KMS-11 (cell line): ENCODE measurements at regions not wholly inside any gene's neighbourhood (a gene's known extent, or its start where the extent isn't known, plus 50 kb on each side); places are given as distances from the start of the nearest gene placed in this dataset.

Experiments
- H2AFZ ChIP-seq: fragments of 200-600 bp; sonication (generic); 2 replicates; pipeline ENCODE4 v1.6.1; 2016; ENCODE audit warnings: antibody characterized with exemption, mixed run types, low read depth
- H3K27ac ChIP-seq: fragments of 200-600 bp; sonication (generic); 2 replicates; pipeline ENCODE4 v1.6.1; 2016; ENCODE audit warnings: mild to moderate bottlenecking, mixed run types
- H3K27me3 ChIP-seq: fragments of 200-600 bp; sonication (generic); 2 replicates; pipeline ENCODE4 v1.6.1; 2017; ENCODE audit warnings: mild to moderate bottlenecking, low read depth, mixed run types, moderate library complexity; ENCODE audit not compliant: insufficient read depth
- H3K36me3 ChIP-seq: fragments of 200-600 bp; sonication (generic); 2 replicates; pipeline ENCODE4 v1.6.1; 2017; ENCODE audit warnings: mild to moderate bottlenecking, mixed run types; ENCODE audit not compliant: insufficient read depth
- H3K4me1 ChIP-seq: fragments of 200-600 bp; sonication (generic); 2 replicates; pipeline ENCODE4 v1.6.1; 2016; ENCODE audit warnings: mild to moderate bottlenecking, low read depth, mixed run types; ENCODE audit not compliant: poor library complexity, severe bottlenecking
- H3K4me2 ChIP-seq: fragments of 200-600 bp; sonication (generic); 2 replicates; pipeline ENCODE4 v1.7.0; 2016; ENCODE audit warnings: mild to moderate bottlenecking, mixed run types
- H3K4me3 ChIP-seq: fragments of 200-600 bp; sonication (generic); IDR thresholded peaks from 2 replicates; pipeline ENCODE4 v1.6.1; 2017; ENCODE audit warnings: low read depth, low read length, mixed read lengths; ENCODE audit not compliant: insufficient read depth
- H3K79me2 ChIP-seq: fragments of 200-600 bp; sonication (generic); 2 replicates; pipeline ENCODE4 v1.6.1; 2016; ENCODE audit warnings: low read depth, mixed run types; ENCODE audit not compliant: insufficient read depth
- H3K9ac ChIP-seq: fragments of 200-600 bp; sonication (generic); 2 replicates; pipeline ENCODE4 v1.6.1; 2016; ENCODE audit warnings: mild to moderate bottlenecking, mixed run types
- H4K20me1 ChIP-seq: fragments of 200-600 bp; sonication (generic); 2 replicates; pipeline ENCODE4 v1.6.1; 2016; ENCODE audit warnings: mild to moderate bottlenecking, mixed run types; ENCODE audit not compliant: insufficient read depth
- TF ChIP-seq, protein P1 (sequence below): fragments of 200-600 bp; sonication (generic); conservative IDR thresholded peaks from 2 replicates; pipeline ENCODE4 v1.6.1; 2017; ENCODE audit warnings: low read depth, mild to moderate bottlenecking, antibody characterized with exemption, low read length, moderate library complexity, mixed read lengths

- TF ChIP-seq, protein P1, sequence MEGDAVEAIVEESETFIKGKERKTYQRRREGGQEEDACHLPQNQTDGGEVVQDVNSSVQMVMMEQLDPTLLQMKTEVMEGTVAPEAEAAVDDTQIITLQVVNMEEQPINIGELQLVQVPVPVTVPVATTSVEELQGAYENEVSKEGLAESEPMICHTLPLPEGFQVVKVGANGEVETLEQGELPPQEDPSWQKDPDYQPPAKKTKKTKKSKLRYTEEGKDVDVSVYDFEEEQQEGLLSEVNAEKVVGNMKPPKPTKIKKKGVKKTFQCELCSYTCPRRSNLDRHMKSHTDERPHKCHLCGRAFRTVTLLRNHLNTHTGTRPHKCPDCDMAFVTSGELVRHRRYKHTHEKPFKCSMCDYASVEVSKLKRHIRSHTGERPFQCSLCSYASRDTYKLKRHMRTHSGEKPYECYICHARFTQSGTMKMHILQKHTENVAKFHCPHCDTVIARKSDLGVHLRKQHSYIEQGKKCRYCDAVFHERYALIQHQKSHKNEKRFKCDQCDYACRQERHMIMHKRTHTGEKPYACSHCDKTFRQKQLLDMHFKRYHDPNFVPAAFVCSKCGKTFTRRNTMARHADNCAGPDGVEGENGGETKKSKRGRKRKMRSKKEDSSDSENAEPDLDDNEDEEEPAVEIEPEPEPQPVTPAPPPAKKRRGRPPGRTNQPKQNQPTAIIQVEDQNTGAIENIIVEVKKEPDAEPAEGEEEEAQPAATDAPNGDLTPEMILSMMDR: no peak
- Histone ChIP-seq H2AFZ (no peak overlapping the region), H3K79me2 (no peaks in the 10 kb centered on the region), H3K4me1 (no peaks in the 10 kb centered on the region), H3K27ac (no peak overlapping the region), H3K27me3 (no peaks in the 10 kb centered on the region), H3K4me2 (no peak overlapping the region), H4K20me1 (no peaks in the 10 kb centered on the region), H3K36me3 (no peaks in the 10 kb centered on the region), H3K4me3 (no peak overlapping the region), H3K9ac (no peak overlapping the region)
These were observed 238.8 kb downstream of the AACS start for GRCh38 chr12:125304029-125304428.

DNA sequence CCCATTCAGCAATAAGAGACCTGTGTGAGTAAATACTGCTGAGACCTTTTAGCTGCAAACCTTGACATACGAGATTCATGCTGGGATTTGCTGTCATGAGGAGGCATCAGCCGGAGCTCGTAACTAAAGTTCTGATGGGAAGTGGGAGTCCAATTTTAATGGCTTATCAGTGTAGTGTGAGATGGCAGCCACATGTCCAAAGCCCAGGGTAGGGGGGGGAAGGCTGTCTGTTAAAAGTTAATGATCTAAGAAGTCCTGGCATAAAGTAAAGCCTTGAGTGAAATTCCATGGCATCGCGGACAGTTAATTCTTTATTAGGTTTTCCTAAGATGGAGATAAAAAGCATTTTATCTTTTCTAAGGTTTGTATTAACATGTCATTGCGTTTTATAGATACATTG lies 240.0 kb downstream of the AACS start:
- H3K4me3 ChIP-seq: no peak overlapping the region
- H3K4me2 ChIP-seq: no peak overlapping the region
- no peaks in the 10 kb centered on the region for H3K36me3 ChIP-seq
- TF ChIP-seq, protein P1: no peak
- H4K20me1 ChIP-seq: no peaks in the 10 kb centered on the region
- H3K27ac ChIP-seq: no peak overlapping the region
- H2AFZ ChIP-seq: no peak overlapping the region
- H3K4me1 ChIP-seq: no peaks in the 10 kb centered on the region
- no peaks in the 10 kb centered on the region for H3K27me3 ChIP-seq
- H3K79me2 ChIP-seq: no peaks in the 10 kb centered on the region
- no peak overlapping the region for H3K9ac ChIP-seq

- Histone ChIP-seq H3K4me1 (no peaks in the 10 kb centered on the region), H3K36me3 (no peaks in the 10 kb centered on the region), H3K4me2 (no peak overlapping the region)
These were observed 245.2 kb downstream of the AACS start for GRCh38 chr12:125310461-125310860.

GRCh38 chr12:125311050-125311449 lies 245.8 kb downstream of the AACS start:
- Histone ChIP-seq H3K27ac (no peak overlapping the region), H2AFZ (no peak overlapping the region), H3K4me2 (no peak overlapping the region), H4K20me1 (no peaks in the 10 kb centered on the region), H3K9ac (no peak overlapping the region), H3K4me1 (no peaks in the 10 kb centered on the region), H3K4me3 (no peak overlapping the region), H3K27me3 (no peaks in the 10 kb centered on the region), H3K79me2 (no peaks in the 10 kb centered on the region), H3K36me3 (no peaks in the 10 kb centered on the region)
- TF ChIP-seq, protein P1: no peak

More at GRCh38 chr12:125310461-125310860, 245.2 kb downstream of the AACS start:
- Histone ChIP-seq H3K9ac (no peak overlapping the region), H3K27me3 (no peaks in the 10 kb centered on the region), H3K27ac (no peak overlapping the region), H3K79me2 (no peaks in the 10 kb centered on the region), H2AFZ (no peak overlapping the region), H3K4me3 (no peak overlapping the region), H4K20me1 (no peaks in the 10 kb centered on the region)
- TF ChIP-seq, protein P1: no peak

DNA sequence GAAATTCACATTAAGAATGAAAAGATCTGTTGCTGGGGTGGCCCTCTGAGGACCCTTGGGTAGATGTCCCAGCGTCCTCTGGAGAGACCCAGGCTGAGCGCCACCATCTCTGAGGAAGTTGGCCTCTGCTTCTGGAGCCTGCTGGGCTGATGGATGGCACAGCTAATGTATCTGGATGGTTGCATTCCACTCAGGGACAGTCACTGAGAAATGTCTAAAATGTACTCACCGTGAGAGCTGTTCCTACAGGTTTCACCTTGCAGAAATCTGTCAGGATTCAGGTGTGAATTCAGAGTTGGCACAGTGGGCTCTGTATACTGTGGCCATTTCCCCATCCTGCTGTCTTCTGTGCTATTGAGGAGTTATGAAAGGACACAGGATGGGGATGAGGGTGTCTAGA lies 247.2 kb downstream of the AACS start:
- Histone ChIP-seq H3K27me3 (no peaks in the 10 kb centered on the region), H3K79me2 (no peaks in the 10 kb centered on the region), H3K4me3 (no peak overlapping the region), H2AFZ (no peak overlapping the region), H3K27ac (no peak overlapping the region), H3K9ac (no peak overlapping the region), H3K4me2 (no peak overlapping the region), H3K36me3 (no peaks in the 10 kb centered on the region), H3K4me1 (no peaks in the 10 kb centered on the region), H4K20me1 (no peaks in the 10 kb centered on the region)
- TF ChIP-seq, protein P1: no peak
